ENCODE measurements at regions not wholly inside any gene's neighbourhood (a gene's known extent, or its start where the extent isn't known, plus 50 kb on each side); places are given as distances from the start of the nearest gene placed in this dataset.

DNA sequence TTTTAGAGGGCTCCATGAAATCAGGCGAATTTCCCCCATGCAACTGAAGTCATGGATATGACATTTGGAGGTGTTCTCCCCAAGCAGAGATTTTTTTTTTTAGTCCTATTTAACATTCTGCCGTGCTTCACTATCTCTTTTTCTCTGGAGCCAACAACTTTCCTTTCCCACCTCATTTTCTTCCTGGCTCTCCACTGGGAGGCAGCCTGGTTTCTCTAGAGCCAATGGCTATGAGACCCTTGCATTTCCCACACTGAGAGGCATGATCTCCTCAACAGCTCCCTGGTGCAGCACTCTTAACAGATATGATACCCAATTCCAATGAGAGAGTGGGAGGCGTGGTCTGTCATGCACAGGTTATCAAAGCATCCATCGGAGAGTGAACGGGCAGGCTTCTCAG lies 310.8 kb downstream of the DRD1 start:
- no peaks in the 10 kb centered on the region for H3K4me1 ChIP-seq (ENCODE audit: insufficient read depth)
- H3K4me3 ChIP-seq = no peak overlapping the region
- WGBS, 3 donors = 62 to 74% (median 68%) methylated on average over 5 of the region's 5 CpGs
- no peaks in the 10 kb centered on the region for H3K9me3 ChIP-seq
- TF ChIP-seq, protein P1, sequence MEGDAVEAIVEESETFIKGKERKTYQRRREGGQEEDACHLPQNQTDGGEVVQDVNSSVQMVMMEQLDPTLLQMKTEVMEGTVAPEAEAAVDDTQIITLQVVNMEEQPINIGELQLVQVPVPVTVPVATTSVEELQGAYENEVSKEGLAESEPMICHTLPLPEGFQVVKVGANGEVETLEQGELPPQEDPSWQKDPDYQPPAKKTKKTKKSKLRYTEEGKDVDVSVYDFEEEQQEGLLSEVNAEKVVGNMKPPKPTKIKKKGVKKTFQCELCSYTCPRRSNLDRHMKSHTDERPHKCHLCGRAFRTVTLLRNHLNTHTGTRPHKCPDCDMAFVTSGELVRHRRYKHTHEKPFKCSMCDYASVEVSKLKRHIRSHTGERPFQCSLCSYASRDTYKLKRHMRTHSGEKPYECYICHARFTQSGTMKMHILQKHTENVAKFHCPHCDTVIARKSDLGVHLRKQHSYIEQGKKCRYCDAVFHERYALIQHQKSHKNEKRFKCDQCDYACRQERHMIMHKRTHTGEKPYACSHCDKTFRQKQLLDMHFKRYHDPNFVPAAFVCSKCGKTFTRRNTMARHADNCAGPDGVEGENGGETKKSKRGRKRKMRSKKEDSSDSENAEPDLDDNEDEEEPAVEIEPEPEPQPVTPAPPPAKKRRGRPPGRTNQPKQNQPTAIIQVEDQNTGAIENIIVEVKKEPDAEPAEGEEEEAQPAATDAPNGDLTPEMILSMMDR (IDR thresholded peaks at IDR 0.05) = no peak
- no peak for TF ChIP-seq POLR2A (IDR thresholded peaks at IDR 0.05)
- no peak for TF ChIP-seq EP300 (IDR thresholded peaks at IDR 0.05)
- DNase-seq = no peak
- H3K27me3 ChIP-seq = no peaks in the 10 kb centered on the region
- no peak overlapping the region for H3K27ac ChIP-seq
- H3K36me3 ChIP-seq = no peaks in the 10 kb centered on the region
- intact Hi-C loops (cut with DNase I) = no loop called here

DNA sequence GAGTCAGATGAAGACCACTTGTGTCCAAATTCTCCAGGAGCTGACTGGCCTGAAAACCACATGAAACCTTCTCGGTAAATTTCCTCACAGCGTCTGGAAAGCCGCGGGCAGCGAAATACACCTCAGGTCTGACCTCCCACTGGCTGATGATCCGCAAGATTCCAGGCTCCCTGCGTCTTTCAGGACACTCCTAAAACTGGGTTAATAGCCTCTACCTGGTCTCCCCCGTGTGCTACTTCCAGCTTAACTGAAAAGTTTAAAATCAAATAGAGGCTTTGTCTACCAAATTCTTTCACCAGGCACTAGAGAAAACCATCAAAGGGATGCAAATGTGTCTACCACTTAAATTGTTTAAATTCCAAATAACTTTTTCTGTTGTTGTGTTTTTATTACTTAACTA lies 312.6 kb downstream of the DRD1 start:
- H3K4me1 ChIP-seq (ENCODE audit: insufficient read depth) = no peaks in the 10 kb centered on the region
- no peak for DNase-seq
- no peak overlapping the region for H3K4me3 ChIP-seq
- H3K9me3 ChIP-seq = no peaks in the 10 kb centered on the region
- no peaks in the 10 kb centered on the region for H3K27me3 ChIP-seq
- TF ChIP-seq POLR2A (IDR thresholded peaks at IDR 0.05) (no peak), EP300 (IDR thresholded peaks at IDR 0.05) (no peak)
- TF ChIP-seq, protein P1 (IDR thresholded peaks at IDR 0.05) = no peak
- 11 to 17% (median 12%) methylated on average over 8 of the region's 8 CpGs for WGBS, 3 donors
- no peak overlapping the region for H3K27ac ChIP-seq
- H3K36me3 ChIP-seq = no peaks in the 10 kb centered on the region
- intact Hi-C loops (cut with DNase I) = no loop called here

DNA sequence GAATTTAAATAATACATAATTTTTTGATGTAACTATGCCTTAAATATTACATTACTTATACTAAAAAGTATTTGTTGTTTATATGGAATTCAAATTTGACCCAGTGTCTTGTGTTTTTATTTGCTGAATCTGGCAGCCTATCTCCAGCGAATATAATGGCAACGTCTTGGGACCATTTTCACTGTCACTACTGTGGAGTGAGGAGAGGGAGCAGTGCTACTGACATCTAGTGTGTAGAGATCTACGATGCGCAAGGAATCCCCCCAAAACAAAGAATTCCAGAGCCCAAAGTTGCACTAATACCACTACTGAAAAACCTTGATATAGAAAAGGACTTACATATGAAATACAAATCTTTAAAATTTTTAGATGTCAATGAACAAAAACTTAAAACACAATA lies 314.4 kb downstream of the DRD1 start:
- H3K27me3 ChIP-seq = no peaks in the 10 kb centered on the region
- H3K36me3 ChIP-seq = no peaks in the 10 kb centered on the region
- no peak overlapping the region for H3K27ac ChIP-seq
- DNase-seq = no peak
- no peaks in the 10 kb centered on the region for H3K9me3 ChIP-seq
- TF ChIP-seq, protein P1 (IDR thresholded peaks at IDR 0.05) = no peak
- TF ChIP-seq POLR2A (IDR thresholded peaks at IDR 0.05) (no peak), EP300 (IDR thresholded peaks at IDR 0.05) (no peak)
- 69 to 76% (median 74%) methylated on average over 4 of the region's 4 CpGs for WGBS, 3 donors
- H3K4me3 ChIP-seq = no peak overlapping the region
- H3K4me1 ChIP-seq (ENCODE audit: insufficient read depth) = no peaks in the 10 kb centered on the region
- intact Hi-C loops (cut with DNase I) = no loop called here

DNA sequence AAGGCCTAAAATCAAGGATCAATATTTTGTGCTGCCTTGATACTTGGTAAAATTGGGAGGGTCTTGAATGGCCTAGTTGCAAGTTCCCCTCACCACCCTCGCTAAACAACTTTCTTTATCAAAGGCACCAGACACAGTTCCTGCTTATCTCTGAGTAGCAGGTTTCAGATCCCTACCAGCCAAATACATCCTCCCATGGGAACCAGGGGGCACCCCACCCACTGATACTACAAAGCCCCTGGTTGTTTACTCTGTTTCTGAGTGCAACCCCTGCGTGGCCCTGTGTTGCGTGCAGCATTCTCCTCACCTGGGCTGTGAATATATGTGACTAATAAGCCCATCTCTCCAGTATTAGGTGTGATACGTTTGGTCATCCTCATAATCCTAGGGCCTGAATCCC lies 314.9 kb downstream of the DRD1 start:
- DNase-seq = no peak
- no peak overlapping the region for H3K4me3 ChIP-seq
- intact Hi-C loops (cut with DNase I) = no loop called here

More for the DNA sequence above, 314.9 kb downstream of the DRD1 start:
- Histone ChIP-seq H3K27me3 (no peaks in the 10 kb centered on the region), H3K27ac (no peak overlapping the region), H3K4me1 (ENCODE audit: insufficient read depth) (no peaks in the 10 kb centered on the region), H3K36me3 (no peaks in the 10 kb centered on the region), H3K9me3 (no peaks in the 10 kb centered on the region)
- TF ChIP-seq EP300 (IDR thresholded peaks at IDR 0.05) (no peak), POLR2A (IDR thresholded peaks at IDR 0.05) (no peak)
- TF ChIP-seq, protein P1 (IDR thresholded peaks at IDR 0.05) = no peak
- 75 to 83% (median 81%) methylated on average over 4 of the region's 4 CpGs for WGBS, 3 donors

All from ovary (tissue), 7 donors.